ENCODE measurements at regions not wholly inside any gene's neighbourhood (a gene's known extent, or its start where the extent isn't known, plus 50 kb on each side); places are given as distances from the start of the nearest gene placed in this dataset.

- TF ChIP-seq BHLHE40 (IDR thresholded peaks at IDR 0.05; ENCODE audit: borderline replicate concordance) (no peak), FOXM1 (IDR thresholded peaks at IDR 0.05; ENCODE audit: borderline replicate concordance) (no peak), NFRKB (IDR thresholded peaks at IDR 0.05) (no peak), SP1 (IDR thresholded peaks at IDR 0.05) (no peak), ARNT (IDR thresholded peaks at IDR 0.05) (no peak), HDGF (IDR thresholded peaks at IDR 0.05; ENCODE audit: borderline replicate concordance) (no peak), ELF4 (IDR thresholded peaks at IDR 0.05) (no peak), L3MBTL2 (conservative IDR thresholded peaks at IDR 0.05) (no peak)
These were observed 428.9 kb downstream of the EFNA5 start for GRCh38 chr5:107241841-107242240.

Data from HEK293T (cell line).